ENCODE measurements at regions not wholly inside any gene's neighbourhood (a gene's known extent, or its start where the extent isn't known, plus 50 kb on each side); places are given as distances from the start of the nearest gene placed in this dataset.

DNA sequence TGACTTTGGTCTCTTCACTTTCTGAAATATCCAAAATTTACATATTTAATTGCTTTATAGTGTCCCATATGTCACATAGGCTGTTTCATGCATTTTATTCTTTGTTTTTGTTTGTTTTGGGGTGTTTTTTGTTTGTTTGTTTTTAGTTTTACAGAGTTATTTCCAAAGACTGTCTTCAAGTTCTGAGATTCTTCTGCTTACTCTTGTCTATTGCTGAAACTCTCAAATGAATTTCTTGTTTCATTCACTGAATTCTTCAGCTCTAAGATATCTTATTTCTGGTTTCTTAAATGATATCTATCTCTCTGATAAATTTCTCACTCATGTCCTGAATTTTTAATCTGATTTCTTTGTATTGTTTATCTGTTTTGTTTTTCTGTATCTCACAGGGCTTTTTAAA is 412.0 kb upstream of the ATP2B1 start:
- DNase-seq, result no peak

DNA sequence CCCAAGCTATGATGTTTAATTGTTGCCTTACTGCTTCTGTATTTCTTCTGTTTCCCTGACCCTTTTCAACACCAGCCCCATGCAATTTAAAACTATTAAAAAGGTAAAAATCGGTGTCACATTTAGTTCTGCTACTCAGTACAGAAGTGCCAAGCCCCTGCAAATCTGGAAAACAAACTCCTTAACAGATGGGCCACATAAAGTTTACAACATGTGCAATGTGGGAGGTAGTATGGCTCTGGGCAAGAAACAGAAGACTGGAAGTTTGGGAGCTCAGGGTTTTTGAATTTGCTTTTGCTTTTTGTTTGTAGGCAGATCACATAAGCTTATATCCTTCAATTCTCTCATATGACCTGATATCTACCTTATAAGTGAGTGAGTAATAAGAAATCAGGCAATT is 404.0 kb upstream of the ATP2B1 start:
- DNase-seq, result no peak

DNA sequence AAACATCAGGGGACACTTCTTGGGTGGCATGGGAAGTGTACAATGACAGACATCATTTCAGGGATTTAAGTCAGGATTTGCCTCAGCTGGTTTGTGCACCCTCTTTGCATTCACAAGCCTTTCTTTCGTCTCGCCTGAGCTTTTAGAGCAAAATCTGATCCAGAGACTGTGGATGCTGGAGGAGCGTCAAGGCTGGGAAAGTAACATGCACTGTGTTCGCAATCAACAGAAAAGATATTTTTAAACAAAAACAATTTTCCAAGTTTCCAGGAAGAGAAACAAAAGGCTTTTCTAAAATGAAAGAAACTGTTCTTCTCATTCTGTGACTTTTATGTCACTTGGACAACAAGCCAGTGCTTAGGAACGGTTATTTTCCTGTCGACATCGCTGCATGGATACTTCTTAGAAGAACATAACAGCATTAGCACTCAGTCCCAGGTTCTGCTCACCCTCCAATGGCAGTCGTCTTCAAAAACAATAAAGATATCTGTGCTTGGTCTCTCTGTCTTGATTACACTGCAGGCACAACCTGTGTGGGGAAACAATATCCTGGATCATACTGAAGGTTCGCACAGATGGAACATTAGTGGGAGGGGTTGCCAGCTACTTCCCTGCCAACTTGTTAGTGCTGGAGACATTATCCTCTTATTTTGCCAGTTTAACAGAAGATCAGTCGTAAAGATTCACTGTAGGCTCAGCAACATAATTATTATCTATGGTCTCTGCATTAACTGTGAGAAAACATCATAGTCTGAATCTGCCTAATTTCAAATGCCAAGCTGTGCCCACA is 403.3 kb upstream of the ATP2B1 start:
- no peak for DNase-seq

GRCh38 chr12:90106568-90106967 is 397.9 kb upstream of the ATP2B1 start:
- DNase-seq, result no peak

DNA sequence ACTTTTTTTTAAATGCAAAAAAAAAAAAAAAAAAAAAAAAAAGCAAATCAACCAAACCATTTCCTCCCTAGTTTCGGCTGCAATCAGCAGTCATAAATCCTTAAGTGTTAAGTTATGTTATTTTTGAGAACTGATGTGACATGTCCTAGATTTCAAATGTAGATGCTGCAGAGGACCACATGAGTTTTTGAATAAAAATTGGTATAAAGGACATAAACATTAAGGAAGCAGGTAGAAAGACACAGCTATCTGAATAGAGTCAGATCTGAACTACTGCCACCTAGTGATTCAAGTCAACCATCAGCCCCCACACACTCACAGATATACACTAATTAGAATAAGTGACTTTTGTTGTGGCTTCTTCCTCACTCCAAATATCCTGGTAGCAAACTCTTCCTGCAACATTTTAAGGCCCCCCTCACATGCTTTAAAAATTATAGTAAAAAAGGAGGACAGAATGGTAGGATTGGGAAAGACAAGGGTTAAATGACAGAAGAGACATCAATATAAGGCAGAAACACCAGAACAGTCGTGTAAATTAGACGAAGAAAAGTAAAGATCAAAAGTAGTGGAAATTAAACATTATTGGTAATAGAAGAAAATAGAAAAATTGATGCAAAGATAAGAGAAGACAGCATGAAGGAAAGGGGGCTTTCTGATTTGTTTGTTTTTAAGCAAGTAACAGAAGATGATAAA is 394.5 kb upstream of the ATP2B1 start:
- DNase-seq, result no peak

DNA sequence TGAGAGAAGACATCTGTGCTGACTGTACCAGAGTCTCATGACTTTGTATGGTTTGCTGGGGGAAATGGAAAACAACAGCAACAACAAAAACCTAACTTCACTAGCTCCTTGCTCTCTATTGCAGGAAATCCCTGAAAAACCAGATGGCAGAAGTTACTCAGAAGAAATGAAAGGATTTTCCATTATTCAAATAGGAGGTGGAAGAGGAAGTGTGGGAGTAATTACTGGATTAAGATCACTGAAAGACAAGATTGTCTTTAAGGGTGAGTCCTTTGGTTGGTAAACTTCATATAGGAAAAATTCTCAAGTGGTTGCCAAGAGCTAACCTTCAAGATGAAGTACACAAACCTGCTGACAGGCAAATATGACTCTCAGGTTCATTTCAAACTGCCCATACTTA is 391.9 kb upstream of the ATP2B1 start:
- no peak for DNase-seq

DNA sequence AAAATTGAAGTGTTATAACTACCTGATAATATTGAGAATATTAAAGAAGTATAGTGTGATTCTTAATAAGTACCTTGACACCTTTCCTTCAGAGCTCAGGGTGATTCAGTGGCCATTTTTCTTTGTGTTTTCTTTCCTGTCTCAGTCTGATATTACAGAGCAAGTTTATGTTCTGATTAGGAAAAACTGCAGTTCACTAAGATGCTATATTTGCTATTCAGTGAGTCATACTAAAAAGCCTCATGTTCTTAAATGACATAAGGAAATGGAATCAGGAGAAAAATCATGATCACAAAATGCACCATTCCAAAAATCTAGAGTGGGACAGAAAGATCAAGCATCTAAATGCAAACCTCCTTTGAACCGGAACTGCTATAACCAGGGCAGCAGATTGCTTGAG is 390.6 kb upstream of the ATP2B1 start:
- DNase-seq, result no peak

DNA sequence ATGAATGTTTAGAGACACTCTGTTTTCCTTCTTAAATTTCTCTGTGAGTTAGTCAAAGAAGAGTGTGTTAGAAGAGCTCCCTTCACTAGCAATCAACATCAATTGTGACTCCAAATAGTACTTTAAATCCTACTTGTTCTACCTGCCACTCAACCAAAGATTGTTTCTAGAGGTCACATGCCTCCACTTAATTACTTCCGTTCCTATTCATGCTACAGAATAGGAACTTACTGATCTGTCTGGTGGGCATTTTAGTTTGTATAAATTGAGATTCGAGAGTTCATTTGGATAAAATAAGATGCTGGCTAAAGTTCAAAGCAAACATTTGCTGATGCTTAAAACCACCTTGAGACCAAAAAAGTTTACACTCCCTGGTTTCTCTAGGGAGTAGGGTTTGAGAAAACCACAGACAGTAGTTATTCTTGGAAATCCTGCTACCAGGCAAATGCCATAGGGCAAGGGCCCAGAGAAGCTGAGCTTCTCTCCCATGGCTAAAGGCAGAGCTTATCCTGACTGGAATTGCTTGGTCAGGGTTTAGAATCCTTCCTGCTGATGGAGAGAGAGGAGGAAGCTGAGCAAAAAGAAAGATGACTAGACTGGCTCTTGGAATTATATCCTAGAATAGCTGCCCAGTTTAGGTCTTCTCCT is 389.6 kb upstream of the ATP2B1 start:
- no peak for DNase-seq

DNA sequence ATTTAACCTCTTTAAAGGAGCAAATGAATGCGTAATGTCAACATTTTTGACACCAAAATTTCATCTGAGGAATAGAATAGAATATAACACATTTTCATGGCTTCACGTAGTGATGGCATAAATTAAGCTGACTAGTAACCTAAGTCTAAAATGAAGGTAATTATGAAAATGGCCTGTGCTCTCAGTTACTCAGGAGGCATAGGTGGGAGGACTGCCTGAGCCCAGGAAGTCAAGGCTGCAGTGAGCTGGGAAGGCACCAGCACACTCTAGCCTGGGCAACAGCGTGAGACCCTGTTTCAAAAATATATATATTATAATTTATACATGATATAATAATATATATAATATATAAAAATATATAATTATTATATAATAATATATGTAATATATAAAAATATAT is 383.2 kb upstream of the ATP2B1 start:
- DNase-seq, result no peak

- DNase-seq, result peak; percentile 2
These were observed 382.5 kb upstream of the ATP2B1 start for GRCh38 chr12:90090929-90091651.

DNA sequence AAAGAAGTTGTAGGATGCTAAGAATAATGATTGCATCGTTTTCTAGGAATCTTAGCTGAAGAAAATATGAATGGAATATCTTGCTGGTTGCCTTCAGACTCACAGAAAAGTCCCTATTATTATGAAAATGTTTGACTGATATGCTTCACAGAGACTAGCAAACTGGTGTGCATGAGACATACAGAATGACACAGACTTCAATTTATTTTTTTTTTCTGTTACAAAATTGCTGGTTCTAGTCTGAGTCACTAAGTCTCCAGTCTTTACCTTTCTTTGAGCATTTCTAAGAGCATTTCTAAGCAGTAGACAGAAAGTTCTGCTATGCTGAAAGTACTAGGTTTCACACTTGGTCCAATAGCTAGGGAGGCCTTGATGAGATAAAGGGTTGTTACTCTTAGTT is 377.6 kb upstream of the ATP2B1 start:
- DNase-seq, result no peak

DNA sequence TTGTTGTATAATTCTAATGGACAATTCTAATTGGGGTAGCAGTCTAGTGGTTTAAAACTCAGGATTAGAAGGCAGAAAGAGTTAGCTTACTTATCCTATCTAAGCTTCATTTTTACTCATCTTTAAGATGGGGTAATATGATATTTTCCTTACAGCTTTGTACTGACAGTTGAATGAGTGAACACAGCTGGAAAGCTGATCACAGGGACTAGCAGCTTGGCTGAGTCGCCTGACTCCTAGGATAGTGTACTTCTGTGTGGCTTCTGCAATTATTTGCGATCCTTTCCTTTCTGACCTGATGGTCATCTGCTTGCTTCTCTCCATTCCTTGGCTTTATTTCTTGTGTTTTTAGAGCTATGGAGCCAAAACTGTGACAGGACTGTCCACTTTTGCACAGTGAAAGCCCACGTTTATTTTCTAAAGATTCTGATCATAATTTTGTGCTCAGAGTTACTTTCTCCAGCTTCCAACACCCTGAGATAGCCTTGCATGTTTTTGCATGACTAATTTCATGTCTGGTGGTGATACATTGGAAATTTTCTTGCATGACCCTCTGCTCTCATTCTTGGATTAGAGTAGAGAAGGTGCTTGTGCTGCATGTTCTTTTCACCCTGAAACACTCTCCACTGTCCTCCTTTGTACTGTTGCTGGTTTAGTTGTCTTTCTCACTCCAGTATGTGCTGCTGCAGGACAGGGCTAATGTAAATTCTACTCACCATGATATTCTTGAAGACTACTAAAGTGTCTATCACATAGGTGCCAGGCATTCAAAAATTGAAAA is 377.0 kb upstream of the ATP2B1 start:
- no peak for DNase-seq

DNA sequence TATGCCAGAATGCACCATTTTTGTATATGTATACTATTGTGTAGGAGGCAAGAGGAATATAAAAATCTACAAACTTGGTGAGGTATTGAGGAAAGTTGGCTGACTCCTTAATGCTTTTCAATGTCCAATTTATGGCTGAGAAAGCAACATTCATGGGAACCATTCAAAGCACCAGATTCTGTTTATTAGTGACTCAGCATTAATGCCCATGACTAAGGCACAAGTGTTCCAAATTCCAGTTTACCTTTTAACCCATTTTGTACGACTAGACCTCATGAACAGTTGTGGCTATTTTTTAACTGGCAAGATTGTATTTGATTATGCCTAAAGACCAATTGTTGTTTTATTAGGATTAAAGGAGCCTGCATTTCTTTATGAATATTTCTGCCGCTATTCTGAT is 375.4 kb upstream of the ATP2B1 start:
- DNase-seq, result no peak

- no peak for DNase-seq
These were observed 372.0 kb upstream of the ATP2B1 start for GRCh38 chr12:90080616-90081015.

GRCh38 chr12:90079529-90080210 is 371.0 kb upstream of the ATP2B1 start:
- no peak for DNase-seq

DNA sequence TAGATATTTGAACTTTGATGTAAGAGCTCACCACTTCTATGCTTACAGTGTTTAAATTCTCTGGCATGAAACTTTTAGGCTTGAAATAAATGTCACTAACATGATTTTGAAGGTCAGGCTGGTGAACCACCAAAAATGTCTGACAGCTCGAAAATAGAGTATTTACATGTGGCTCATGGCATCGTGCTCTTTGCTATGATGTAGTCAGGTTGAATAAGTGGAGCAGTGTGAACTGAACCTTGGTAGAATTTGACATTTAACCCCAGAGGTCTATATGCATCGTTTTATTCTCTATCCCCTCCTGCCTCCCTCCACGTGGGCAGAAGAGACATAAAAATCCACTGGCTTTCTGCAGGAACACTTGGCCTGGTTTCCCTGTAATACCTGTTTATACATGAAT is 369.7 kb upstream of the ATP2B1 start:
- no peak for DNase-seq

GRCh38 chr12:90077756-90078155 is 369.1 kb upstream of the ATP2B1 start:
- no peak for DNase-seq

GRCh38 chr12:90076851-90077319 is 368.2 kb upstream of the ATP2B1 start:
- DNase-seq, result no peak

DNA sequence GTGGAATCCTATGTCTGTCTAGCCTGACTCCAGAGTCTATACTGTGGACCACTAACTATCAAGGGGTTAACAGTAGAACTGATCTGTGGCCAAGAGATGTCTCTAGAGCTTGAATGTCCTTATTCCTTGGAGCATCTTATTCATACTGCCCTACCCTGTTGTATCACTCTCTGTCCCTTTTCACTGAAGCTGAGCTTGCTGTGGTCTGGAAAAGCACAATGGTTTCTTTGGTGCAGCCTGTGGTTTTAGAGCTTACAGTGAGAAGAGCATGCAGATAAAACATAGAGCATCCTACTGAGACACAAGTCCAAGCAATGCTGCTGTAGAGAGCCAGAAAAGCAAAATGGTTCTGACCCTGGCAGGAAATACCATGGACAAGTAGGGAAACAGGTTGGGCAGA is 367.0 kb upstream of the ATP2B1 start:
- DNase-seq, result no peak

DNA sequence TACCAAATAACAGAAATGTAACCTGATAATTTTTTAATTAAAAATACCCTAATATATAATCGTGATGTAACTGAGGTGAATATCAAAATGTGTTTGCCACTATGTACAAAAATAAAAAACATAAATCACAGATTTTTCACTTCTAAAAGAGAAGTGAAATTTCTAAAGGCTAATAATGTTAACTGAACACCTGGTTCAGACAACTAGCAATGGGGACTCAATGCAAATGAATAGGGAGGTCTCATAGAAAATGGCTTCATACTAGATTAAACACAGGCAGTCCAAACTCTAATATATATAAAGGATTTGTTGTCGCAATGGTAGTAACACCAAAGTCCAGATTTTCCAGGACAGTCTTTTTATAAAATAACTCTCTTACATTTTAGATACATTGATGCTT is 365.4 kb upstream of the ATP2B1 start:
- no peak for DNase-seq

GRCh38 chr12:90071996-90072395 is 363.4 kb upstream of the ATP2B1 start:
- DNase-seq, result no peak

DNA sequence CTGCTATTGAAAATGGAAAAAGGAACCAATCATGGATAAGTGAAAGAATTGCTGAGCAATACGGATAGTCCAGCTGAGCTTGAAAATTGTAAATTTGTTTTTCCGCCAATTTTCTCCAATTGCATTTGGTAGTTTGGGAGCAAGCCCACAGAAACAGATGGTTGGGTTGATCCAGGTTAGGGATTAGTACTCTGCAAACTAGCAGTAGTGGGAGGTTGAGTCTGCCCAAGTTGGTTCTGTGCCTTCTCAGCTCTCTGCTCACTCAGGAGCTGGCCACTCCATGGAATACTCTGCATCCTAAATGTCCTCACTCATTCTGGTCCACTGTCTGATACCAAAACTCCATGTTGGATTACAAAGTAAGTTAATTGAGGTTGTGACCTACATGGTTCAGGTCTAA is 361.1 kb upstream of the ATP2B1 start:
- no peak for DNase-seq

Data from GOT3 (cell line).